ENCODE measurements at regions not wholly inside any gene's neighbourhood (a gene's known extent, or its start where the extent isn't known, plus 50 kb on each side); places are given as distances from the start of the nearest gene placed in this dataset.

GRCh38 chr6:63371104-63371715, 51.4 kb upstream of the LGSN start:
- Histone ChIP-seq H3K27ac (no peak overlapping the region), H3K4me3 (no peak overlapping the region)

GRCh38 chr6:63372951-63373533, 53.3 kb upstream of the LGSN start:
- no peak overlapping the region for H3K4me3 ChIP-seq
- no peak overlapping the region for H3K27ac ChIP-seq

GRCh38 chr6:63389191-63389844, 69.5 kb upstream of the LGSN start:
- no peak overlapping the region for H3K27ac ChIP-seq
- H3K4me3 ChIP-seq = no peak overlapping the region

GRCh38 chr6:63391203-63391970, 71.6 kb upstream of the LGSN start:
- Histone ChIP-seq H3K27ac (no peak overlapping the region), H3K4me3 (no peak overlapping the region)

GRCh38 chr6:63392092-63392724, 72.4 kb upstream of the LGSN start:
- Histone ChIP-seq H3K27ac (no peak overlapping the region), H3K4me3 (no peak overlapping the region)

GRCh38 chr6:63394656-63395308, 75.0 kb upstream of the LGSN start:
- Histone ChIP-seq H3K4me3 (no peak overlapping the region), H3K27ac (no peak overlapping the region)

- no peak overlapping the region for H3K4me3 ChIP-seq
- no peak overlapping the region for H3K27ac ChIP-seq
Measured at GRCh38 chr6:63395381-63395780, 75.6 kb upstream of the LGSN start.

GRCh38 chr6:63403725-63404124, 83.9 kb upstream of the LGSN start:
- Histone ChIP-seq H3K4me3 (no peak overlapping the region), H3K27ac (no peak overlapping the region)

GRCh38 chr6:63410435-63411426, 90.9 kb upstream of the LGSN start:
- Histone ChIP-seq H3K4me3 (no peak overlapping the region), H3K27ac (no peak overlapping the region)

GRCh38 chr6:63415286-63415685, 95.5 kb upstream of the LGSN start:
- no peak overlapping the region for H3K27ac ChIP-seq
- no peak overlapping the region for H3K4me3 ChIP-seq

- Histone ChIP-seq H3K4me3 (no peak overlapping the region), H3K27ac (no peak overlapping the region)
Measured at GRCh38 chr6:63418741-63419140, 99.0 kb upstream of the LGSN start.

- Histone ChIP-seq H3K4me3 (no peak overlapping the region), H3K27ac (no peak overlapping the region)
Measured at GRCh38 chr6:63424636-63425035, 104.9 kb upstream of the LGSN start.

GRCh38 chr6:63425493-63425892, 105.7 kb upstream of the LGSN start:
- no peak overlapping the region for H3K27ac ChIP-seq

GRCh38 chr6:63426844-63427243, 107.1 kb upstream of the LGSN start:
- no peak overlapping the region for H3K4me3 ChIP-seq
- H3K27ac ChIP-seq = no peak overlapping the region

More at GRCh38 chr6:63425493-63425892, 105.7 kb upstream of the LGSN start:
- no peak overlapping the region for H3K4me3 ChIP-seq

GRCh38 chr6:63427951-63428350, 108.2 kb upstream of the LGSN start:
- H3K27ac ChIP-seq = no peak overlapping the region
- no peak overlapping the region for H3K4me3 ChIP-seq

GRCh38 chr6:63430985-63431519, 111.3 kb upstream of the LGSN start:
- no peak overlapping the region for H3K27ac ChIP-seq
- no peak overlapping the region for H3K4me3 ChIP-seq

GRCh38 chr6:63434943-63435342, 115.2 kb upstream of the LGSN start:
- Histone ChIP-seq H3K4me3 (no peak overlapping the region), H3K27ac (no peak overlapping the region)

GRCh38 chr6:63436356-63436755, 116.6 kb upstream of the LGSN start:
- no peak overlapping the region for H3K4me3 ChIP-seq
- H3K27ac ChIP-seq = no peak overlapping the region
